HPDE6-E6E7 (cell line): ENCODE measurements at regions not wholly inside any gene's neighbourhood (a gene's known extent, or its start where the extent isn't known, plus 50 kb on each side); places are given as distances from the start of the nearest gene placed in this dataset.

ENCODE experiments used
- DNase-seq: peaks from one replicate; pipeline ENCODE4 v3.0.0; 2011; ENCODE audit warnings: missing footprints; ENCODE audit errors: extremely low spot score

GRCh38 chr2:196439760-196440159 is 199.8 kb upstream of the CCDC150 start:
- no peak for DNase-seq

GRCh38 chr2:196440413-196440812 is 199.1 kb upstream of the CCDC150 start:
- DNase-seq = no peak

GRCh38 chr2:196441527-196441926 is 198.0 kb upstream of the CCDC150 start:
- DNase-seq = no peak

GRCh38 chr2:196442211-196442610 is 197.3 kb upstream of the CCDC150 start:
- DNase-seq = no peak

- DNase-seq = no peak
Observed at GRCh38 chr2:196444442-196444841, 195.1 kb upstream of the CCDC150 start.

- DNase-seq = no peak
Observed at GRCh38 chr2:196445991-196446390, 193.5 kb upstream of the CCDC150 start.

GRCh38 chr2:196448407-196449079 is 191.0 kb upstream of the CCDC150 start:
- no peak for DNase-seq

- no peak for DNase-seq
Observed at GRCh38 chr2:196449083-196449482, 190.4 kb upstream of the CCDC150 start.

- DNase-seq = no peak
Observed at GRCh38 chr2:196452758-196453157, 186.8 kb upstream of the CCDC150 start.

- DNase-seq = peak; percentile 20
Observed at GRCh38 chr2:196453613-196454047, 185.9 kb upstream of the CCDC150 start.

GRCh38 chr2:196454492-196454891 is 185.0 kb upstream of the CCDC150 start:
- no peak for DNase-seq

GRCh38 chr2:196459539-196459938 is 180.0 kb upstream of the CCDC150 start:
- DNase-seq = no peak

- no peak for DNase-seq
Observed at GRCh38 chr2:196463706-196464105, 175.8 kb upstream of the CCDC150 start.

- no peak for DNase-seq
Observed at GRCh38 chr2:196464311-196464710, 175.2 kb upstream of the CCDC150 start.

- DNase-seq = no peak
Observed at GRCh38 chr2:196466581-196466980, 172.9 kb upstream of the CCDC150 start.

GRCh38 chr2:196468394-196468793 is 171.1 kb upstream of the CCDC150 start:
- DNase-seq = no peak

- no peak for DNase-seq
Observed at GRCh38 chr2:196473617-196474016, 165.9 kb upstream of the CCDC150 start.

- no peak for DNase-seq
Observed at GRCh38 chr2:196475611-196476010, 163.9 kb upstream of the CCDC150 start.

GRCh38 chr2:196478588-196478987 is 160.9 kb upstream of the CCDC150 start:
- no peak for DNase-seq

GRCh38 chr2:196479350-196479749 is 160.2 kb upstream of the CCDC150 start:
- no peak for DNase-seq

GRCh38 chr2:196480653-196481323 is 158.7 kb upstream of the CCDC150 start:
- no peak for DNase-seq

- DNase-seq = no peak
Observed at GRCh38 chr2:196481324-196481697, 158.2 kb upstream of the CCDC150 start.
